ENCODE measurements at regions not wholly inside any gene's neighbourhood (a gene's known extent, or its start where the extent isn't known, plus 50 kb on each side); places are given as distances from the start of the nearest gene placed in this dataset.

DNA sequence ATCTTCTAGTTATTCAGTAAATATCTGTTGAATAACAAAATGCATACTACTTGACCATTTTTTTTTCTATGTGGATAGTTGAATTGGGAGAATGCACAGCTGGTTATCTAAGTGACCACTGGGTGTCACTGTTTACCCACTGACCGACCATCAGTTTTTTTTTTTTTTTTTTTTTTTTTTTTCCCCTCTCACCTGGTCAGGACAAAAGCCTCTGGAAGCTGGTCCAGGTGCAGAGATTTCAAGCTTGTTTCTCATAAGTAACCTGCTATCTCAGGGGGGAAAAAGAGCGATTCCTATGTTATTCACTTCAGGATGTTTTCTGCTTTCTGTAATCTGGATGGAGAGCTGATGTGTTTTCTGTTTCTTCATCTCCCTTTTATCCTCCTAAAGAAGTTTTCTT, 256.0 kb downstream of the DCDC2C start:
- H3K27ac ChIP-seq, result no peak overlapping the region
- TF ChIP-seq ZFX (IDR thresholded peaks at IDR 0.05), result no peak
- peak; percentile 83 for TF ChIP-seq CTCF (conservative IDR thresholded peaks at IDR 0.05)

GRCh38 chr2:3960106-3960505, 256.7 kb downstream of the DCDC2C start:
- H3K27ac ChIP-seq, result no peak overlapping the region; the same call in 1 of the 2 replicates
- no peak for TF ChIP-seq CTCF (conservative IDR thresholded peaks at IDR 0.05)
- no peak for TF ChIP-seq ZFX (IDR thresholded peaks at IDR 0.05)

DNA sequence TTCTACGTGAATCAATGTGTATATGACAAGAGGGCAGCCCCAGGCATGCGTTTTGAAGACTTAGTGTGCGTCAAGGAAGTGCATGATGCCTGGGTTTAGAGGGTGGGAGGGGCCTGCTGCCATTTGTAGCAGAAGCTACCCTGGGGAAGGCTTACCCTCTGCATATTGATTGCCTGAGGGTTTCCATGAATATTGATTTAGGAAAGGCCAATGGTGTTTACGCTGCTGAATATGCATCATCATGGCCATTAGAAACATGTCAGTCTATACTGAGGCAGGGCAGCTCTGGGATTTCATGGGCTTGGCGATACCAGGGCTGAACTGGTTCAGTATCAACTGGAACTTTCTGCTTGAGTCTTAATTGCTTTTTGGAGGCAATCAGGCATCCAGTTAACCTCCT, 259.3 kb downstream of the DCDC2C start:
- H3K27ac ChIP-seq, result no peak overlapping the region
- no peak for TF ChIP-seq CTCF (conservative IDR thresholded peaks at IDR 0.05)
- no peak for TF ChIP-seq ZFX (IDR thresholded peaks at IDR 0.05)

DNA sequence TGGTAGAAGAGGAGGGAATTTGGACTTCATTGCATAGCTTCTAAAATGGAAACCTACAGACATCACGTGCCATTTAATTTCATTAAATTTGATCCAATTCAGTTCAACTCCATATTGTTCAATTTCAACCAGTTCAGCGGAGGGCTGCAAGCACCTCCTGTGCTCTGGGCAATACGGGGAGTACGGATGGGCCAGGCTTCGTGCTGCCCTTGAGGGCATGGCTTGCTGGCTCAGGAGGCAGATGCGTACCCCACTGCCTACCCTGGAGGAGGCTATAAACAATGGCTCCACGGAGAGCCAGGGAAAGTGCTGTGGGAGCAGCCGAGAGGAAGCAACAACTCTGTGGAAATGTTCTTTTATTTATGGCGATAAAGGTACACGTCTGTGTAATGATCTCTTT, 261.8 kb downstream of the DCDC2C start:
- no peak overlapping the region for H3K27ac ChIP-seq
- TF ChIP-seq CTCF (conservative IDR thresholded peaks at IDR 0.05), result no peak

- TF ChIP-seq CTCF (conservative IDR thresholded peaks at IDR 0.05) (no peak), ZFX (IDR thresholded peaks at IDR 0.05) (no peak)
- H3K27ac ChIP-seq, result no peak overlapping the region
Observed at GRCh38 chr2:3965953-3966352, 262.6 kb downstream of the DCDC2C start.

GRCh38 chr2:3966470-3966869, 263.1 kb downstream of the DCDC2C start:
- TF ChIP-seq ZFX (IDR thresholded peaks at IDR 0.05) (no peak), CTCF (conservative IDR thresholded peaks at IDR 0.05) (no peak)

DNA sequence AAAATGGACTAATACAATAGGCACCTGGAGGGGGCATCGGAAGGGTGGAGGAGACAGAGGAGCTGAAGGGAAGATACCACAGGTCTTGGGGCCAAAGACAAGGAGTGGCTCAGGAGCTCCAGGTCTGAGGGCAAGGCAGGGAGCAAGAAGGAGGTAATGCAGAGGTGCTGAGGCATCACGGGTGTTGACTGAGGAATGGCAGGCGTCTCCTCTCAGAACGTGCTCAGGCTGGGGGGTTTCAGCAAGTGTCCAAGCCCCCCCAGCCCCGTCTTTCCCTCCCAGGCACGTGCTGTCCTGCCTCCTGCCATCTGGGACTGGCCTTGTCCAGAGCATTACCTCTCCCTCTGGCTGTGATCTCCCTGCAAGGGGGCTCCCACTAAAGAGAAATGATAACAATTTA, 265.4 kb downstream of the DCDC2C start:
- no peak for TF ChIP-seq ZFX (IDR thresholded peaks at IDR 0.05)
- TF ChIP-seq CTCF (conservative IDR thresholded peaks at IDR 0.05), result no peak

More at GRCh38 chr2:3966470-3966869, 263.1 kb downstream of the DCDC2C start:
- H3K27ac ChIP-seq, result no peak overlapping the region

More for the DNA sequence above, 265.4 kb downstream of the DCDC2C start:
- H3K27ac ChIP-seq, result no peak overlapping the region

Data from C4-2B (cell line).